Naive thymus-derived CD8-positive, alpha-beta T cell (primary cell): ENCODE measurements at regions not wholly inside any gene's neighbourhood (a gene's known extent, or its start where the extent isn't known, plus 50 kb on each side); places are given as distances from the start of the nearest gene placed in this dataset.

Experiments
- ATAC-seq, 2 donors: fragments of 150-1000 bp; cut with Tn5 transposase in 1 of 2; sonication (Bioruptor Pico), chemical (Tn5 transposase) in 1 of 2; 1 replicate in 1 of 2; 2 replicates in 1 of 2; pipeline ENCODE4 v1.10.0; 2021; ENCODE audit warnings: mild to moderate bottlenecking in 2 of 2, moderate library complexity in 2 of 2
- POLR2A ChIA-PET: fragments of 350-600 bp; sonication (Branson Sonifier 250); formaldehyde crosslinking; loops from one replicate; lab custom pipeline; 2021; ENCODE audit warnings: antibody characterized with exemption; lab: Charles Lee
- DNase-seq, 10 donors: peaks; one replicate each; pipeline versions ENCODE4 v3.0.0 to v3.0.0-alpha.2; 2020 to 2022
- H3K27ac Mint-ChIP-seq, 10 donors: one replicate each; pipeline ENCODE4 v1.8.0; 2020 to 2022; ENCODE audit warnings: mild to moderate bottlenecking in 10 of 10, mixed read lengths in 10 of 10, moderate library complexity in 4 of 10, inconsistent platforms in 1 of 10
- H3K27me3 Mint-ChIP-seq, 5 donors: one replicate each; pipeline ENCODE4 v1.8.0; 2021 to 2022; ENCODE audit warnings: mixed read lengths in 5 of 5
- H3K36me3 Mint-ChIP-seq, 3 donors: one replicate each; pipeline ENCODE4 v1.8.0; 2020 to 2022; ENCODE audit warnings: mixed read lengths in 3 of 3, mild to moderate bottlenecking in 2 of 3, inconsistent platforms in 1 of 3
- H3K4me1 Mint-ChIP-seq, 4 donors: one replicate each; pipeline ENCODE4 v1.8.0; 2021 to 2022; ENCODE audit warnings: mixed read lengths in 4 of 4
- H3K4me3 Mint-ChIP-seq, 10 donors: one replicate each; pipeline ENCODE4 v1.8.0; 2020 to 2022; ENCODE audit warnings: mild to moderate bottlenecking in 10 of 10, mixed read lengths in 10 of 10, moderate library complexity in 6 of 10, inconsistent platforms in 1 of 10
- H3K9me3 Mint-ChIP-seq, 9 donors: one replicate each; pipeline ENCODE4 v1.8.0; 2020 to 2022; ENCODE audit warnings: mixed read lengths in 9 of 9, mild to moderate bottlenecking in 3 of 9, inconsistent platforms in 1 of 9, moderate library complexity in 1 of 9

GRCh38 chr7:155921086-155921803 is 109.0 kb upstream of the SHH start:
- peaks cover 2 to 10% (median 4%) of the 10 kb centered on the region in 5 donors for H3K27me3 Mint-ChIP-seq
- no peaks in the 10 kb centered on the region for H3K4me1 Mint-ChIP-seq
- peak overlapping the region in 1 of 10 donors; percentile 29 for H3K4me3 Mint-ChIP-seq
- ATAC-seq (no peak), DNase-seq (no peak)
- POLR2A ChIA-PET: no interaction called here
- no peak overlapping the region for H3K27ac Mint-ChIP-seq
- peaks cover 0 to 5% (median 0%) of the 10 kb centered on the region in 9 donors for H3K9me3 Mint-ChIP-seq
- no peaks in the 10 kb centered on the region for H3K36me3 Mint-ChIP-seq

GRCh38 chr7:155920068-155920461 is 107.8 kb upstream of the SHH start:
- DNase-seq (no peak), ATAC-seq (no peak)
- H3K4me1 Mint-ChIP-seq: no peaks in the 10 kb centered on the region
- H3K27me3 Mint-ChIP-seq: peaks cover 3 to 10% (median 4%) of the 10 kb centered on the region in 5 donors
- H3K36me3 Mint-ChIP-seq: no peaks in the 10 kb centered on the region
- H3K4me3 Mint-ChIP-seq: no peak overlapping the region
- POLR2A ChIA-PET: no interaction called here
- H3K9me3 Mint-ChIP-seq: peaks cover 0 to 5% (median 0%) of the 10 kb centered on the region in 9 donors
- no peak overlapping the region for H3K27ac Mint-ChIP-seq

GRCh38 chr7:155919391-155920067 is 107.3 kb upstream of the SHH start:
- H3K4me3 Mint-ChIP-seq: no peak overlapping the region
- POLR2A ChIA-PET: no interaction called here
- no peaks in the 10 kb centered on the region for H3K36me3 Mint-ChIP-seq
- no peak overlapping the region for H3K27ac Mint-ChIP-seq
- H3K9me3 Mint-ChIP-seq: peaks cover 0 to 5% (median 0%) of the 10 kb centered on the region in 9 donors
- H3K4me1 Mint-ChIP-seq: no peaks in the 10 kb centered on the region
- peaks cover 3 to 10% (median 4%) of the 10 kb centered on the region in 5 donors for H3K27me3 Mint-ChIP-seq
- ATAC-seq (no peak), DNase-seq (no peak)

GRCh38 chr7:155918720-155919390 is 106.6 kb upstream of the SHH start:
- peaks cover 3 to 10% (median 4%) of the 10 kb centered on the region in 5 donors for H3K27me3 Mint-ChIP-seq
- POLR2A ChIA-PET: no interaction called here
- no peak for DNase-seq

GRCh38 chr7:155917836-155918430 is 105.7 kb upstream of the SHH start:
- Mint-ChIP-seq H3K27me3 (peaks cover 3 to 10% (median 4%) of the 10 kb centered on the region in 5 donors), H3K4me1 (no peaks in the 10 kb centered on the region), H3K36me3 (peaks cover 0 to 1% (median 0%) of the 10 kb centered on the region in 3 donors), H3K27ac (no peak overlapping the region), H3K4me3 (no peak overlapping the region), H3K9me3 (peaks cover 0 to 6% (median 2%) of the 10 kb centered on the region in 9 donors)
- ATAC-seq (no peak), DNase-seq (no peak)
- POLR2A ChIA-PET: no interaction called here

More at GRCh38 chr7:155918720-155919390, 106.6 kb upstream of the SHH start:
- H3K27ac Mint-ChIP-seq: no peak overlapping the region
- ATAC-seq: no peak
- H3K36me3 Mint-ChIP-seq: no peaks in the 10 kb centered on the region
- no peaks in the 10 kb centered on the region for H3K4me1 Mint-ChIP-seq
- H3K4me3 Mint-ChIP-seq: no peak overlapping the region
- H3K9me3 Mint-ChIP-seq: peaks cover 0 to 5% (median 0%) of the 10 kb centered on the region in 9 donors

GRCh38 chr7:155916926-155917655 is 104.8 kb upstream of the SHH start:
- ATAC-seq (no peak), DNase-seq (no peak)
- peak overlapping the region in 1 of 10 donors; percentile 46 for H3K27ac Mint-ChIP-seq
- H3K9me3 Mint-ChIP-seq: peaks cover 0 to 15% (median 5%) of the 10 kb centered on the region in 9 donors
- H3K4me1 Mint-ChIP-seq: no peaks in the 10 kb centered on the region
- POLR2A ChIA-PET: no interaction called here
- H3K36me3 Mint-ChIP-seq: peaks cover 0 to 7% (median 2%) of the 10 kb centered on the region in 3 donors
- H3K27me3 Mint-ChIP-seq: peaks cover 3 to 11% (median 4%) of the 10 kb centered on the region in 5 donors
- H3K4me3 Mint-ChIP-seq: no peak overlapping the region

- DNase-seq: no peak
- peaks cover 3 to 14% (median 4%) of the 10 kb centered on the region in 5 donors for H3K27me3 Mint-ChIP-seq
- no peak for ATAC-seq
- peaks cover 0 to 19% (median 8%) of the 10 kb centered on the region in 3 donors for H3K36me3 Mint-ChIP-seq
- no peak overlapping the region for H3K27ac Mint-ChIP-seq
- H3K4me3 Mint-ChIP-seq: no peak overlapping the region
- H3K4me1 Mint-ChIP-seq: no peaks in the 10 kb centered on the region
- POLR2A ChIA-PET: no interaction called here
- peaks cover 2 to 37% (median 19%) of the 10 kb centered on the region in 9 donors for H3K9me3 Mint-ChIP-seq
Observed at GRCh38 chr7:155914341-155914740, 102.1 kb upstream of the SHH start.

GRCh38 chr7:155913719-155914118 is 101.5 kb upstream of the SHH start:
- H3K27me3 Mint-ChIP-seq: peaks cover 3 to 13% (median 4%) of the 10 kb centered on the region in 5 donors
- no peak for DNase-seq
- POLR2A ChIA-PET: no interaction called here
- H3K4me3 Mint-ChIP-seq: no peak overlapping the region
- H3K4me1 Mint-ChIP-seq: no peaks in the 10 kb centered on the region
- peaks cover 0 to 19% (median 8%) of the 10 kb centered on the region in 3 donors for H3K36me3 Mint-ChIP-seq
- ATAC-seq: no peak
- H3K27ac Mint-ChIP-seq: no peak overlapping the region
- peaks cover 2 to 39% (median 19%) of the 10 kb centered on the region in 9 donors for H3K9me3 Mint-ChIP-seq

- Mint-ChIP-seq H3K9me3 (peaks cover 2 to 39% (median 19%) of the 10 kb centered on the region in 9 donors), H3K27me3 (peaks cover 0 to 9% (median 3%) of the 10 kb centered on the region in 5 donors), H3K4me1 (no peaks in the 10 kb centered on the region), H3K36me3 (peaks cover 0 to 19% (median 8%) of the 10 kb centered on the region in 3 donors), H3K27ac (no peak overlapping the region), H3K4me3 (no peak overlapping the region)
- POLR2A ChIA-PET: no interaction called here
- DNase-seq: no peak
- no peak for ATAC-seq
Observed at GRCh38 chr7:155913291-155913690, 101.0 kb upstream of the SHH start.

GRCh38 chr7:155911471-155912105 is 99.3 kb upstream of the SHH start:
- POLR2A ChIA-PET: no interaction called here
- H3K4me3 Mint-ChIP-seq: no peak overlapping the region
- ATAC-seq (no peak), DNase-seq (no peak)
- H3K36me3 Mint-ChIP-seq: peaks cover 0 to 19% (median 8%) of the 10 kb centered on the region in 3 donors
- peaks cover 0 to 10% (median 0%) of the 10 kb centered on the region in 5 donors for H3K27me3 Mint-ChIP-seq
- no peak overlapping the region for H3K27ac Mint-ChIP-seq
- peaks cover 2 to 39% (median 19%) of the 10 kb centered on the region in 9 donors for H3K9me3 Mint-ChIP-seq
- no peaks in the 10 kb centered on the region for H3K4me1 Mint-ChIP-seq

GRCh38 chr7:155908385-155908784 is 96.1 kb upstream of the SHH start:
- no peak overlapping the region for H3K27ac Mint-ChIP-seq
- H3K4me1 Mint-ChIP-seq: peaks cover 0 to 2% (median 0%) of the 10 kb centered on the region in 4 donors
- ATAC-seq (no peak), DNase-seq (no peak)
- H3K4me3 Mint-ChIP-seq: no peak overlapping the region
- H3K27me3 Mint-ChIP-seq: peaks cover 0 to 15% (median 0%) of the 10 kb centered on the region in 5 donors
- H3K9me3 Mint-ChIP-seq: peaks cover 4 to 45% (median 17%) of the 10 kb centered on the region in 9 donors
- POLR2A ChIA-PET: no interaction called here
- peaks cover 0 to 19% (median 8%) of the 10 kb centered on the region in 3 donors for H3K36me3 Mint-ChIP-seq
